Stimulated activated CD8-positive, alpha-beta memory T cell treated with anti-CD3 and anti-CD28 coated beads, Interleukin-4, amount 100 ng/mL, for 1 hour (primary cell): ENCODE measurements at regions not wholly inside any gene's neighbourhood (a gene's known extent, or its start where the extent isn't known, plus 50 kb on each side); places are given as distances from the start of the nearest gene placed in this dataset.
"Not testable (repeated sequence)": the region's sequence is repeated elsewhere in the genome, so short reads cannot be mapped to it uniquely, and the experiment has no call there.

Experiments
- DNase-seq, 2 donors: peaks; one replicate each; pipeline ENCODE4 v3.0.0-alpha.2; 2020; ENCODE audit warnings: low read depth in 2 of 2, low spot score in 1 of 2

- no peak for DNase-seq
Measured at GRCh38 chr18:70411876-70412435, 123.1 kb downstream of the SOCS6 start.

- DNase-seq: no peak
Measured at GRCh38 chr18:70411307-70411706, 122.5 kb downstream of the SOCS6 start.

- no peak for DNase-seq
Measured at GRCh38 chr18:70405052-70405451, 116.2 kb downstream of the SOCS6 start.

GRCh38 chr18:70400476-70400875 lies 111.6 kb downstream of the SOCS6 start:
- no peak for DNase-seq

- DNase-seq: no peak
Measured at GRCh38 chr18:70398076-70398475, 109.2 kb downstream of the SOCS6 start.

- DNase-seq: no peak
Measured at GRCh38 chr18:70397259-70397925, 108.5 kb downstream of the SOCS6 start.

GRCh38 chr18:70395771-70396170 lies 106.9 kb downstream of the SOCS6 start:
- DNase-seq: not testable (repeated sequence)

- no peak for DNase-seq
Measured at GRCh38 chr18:70394672-70395071, 105.8 kb downstream of the SOCS6 start.

- DNase-seq: no peak
Measured at GRCh38 chr18:70390371-70391090, 101.7 kb downstream of the SOCS6 start.

GRCh38 chr18:70389036-70389435 lies 100.2 kb downstream of the SOCS6 start:
- not testable (repeated sequence) for DNase-seq

GRCh38 chr18:70387027-70387426 lies 98.2 kb downstream of the SOCS6 start:
- DNase-seq: no peak

- no peak for DNase-seq
Measured at GRCh38 chr18:70386582-70386981, 97.7 kb downstream of the SOCS6 start.

- no peak for DNase-seq
Measured at GRCh38 chr18:70385474-70385873, 96.6 kb downstream of the SOCS6 start.

- DNase-seq: no peak
Measured at GRCh38 chr18:70384181-70384790, 95.4 kb downstream of the SOCS6 start.

GRCh38 chr18:70382992-70383717 lies 94.3 kb downstream of the SOCS6 start:
- no peak for DNase-seq

- no peak for DNase-seq
Measured at GRCh38 chr18:70382017-70382416, 93.2 kb downstream of the SOCS6 start.

GRCh38 chr18:70380915-70381896 lies 92.4 kb downstream of the SOCS6 start:
- no peak for DNase-seq
